NCI-H524 (cell line): ENCODE measurements at regions not wholly inside any gene's neighbourhood (a gene's known extent, or its start where the extent isn't known, plus 50 kb on each side); places are given as distances from the start of the nearest gene placed in this dataset.

Experiments used
- DNase-seq, 2 experiments: peaks; one replicate each; lab custom pipeline; 2025; lab: John Stamatoyannopoulos, UW

DNA sequence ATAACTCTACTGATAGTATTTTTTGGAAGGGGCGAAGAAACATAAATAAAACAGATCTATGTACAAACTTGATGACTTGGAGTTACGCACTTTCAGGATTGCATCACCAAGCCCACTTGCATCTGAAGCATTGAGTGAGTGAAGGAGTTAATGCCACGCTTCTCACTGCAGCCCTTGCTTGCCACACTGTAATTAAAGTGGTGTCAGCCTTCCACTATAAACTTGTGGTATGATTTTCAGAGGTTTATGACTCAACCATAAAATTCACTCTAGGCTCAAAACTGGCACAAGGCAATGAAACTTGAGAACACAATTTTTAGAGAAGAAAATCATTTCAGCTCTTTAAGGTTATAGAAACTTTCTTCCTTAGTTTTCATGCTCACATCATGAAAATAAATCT, 93.9 kb upstream of the PRMT6 start:
- DNase-seq = no peak

DNA sequence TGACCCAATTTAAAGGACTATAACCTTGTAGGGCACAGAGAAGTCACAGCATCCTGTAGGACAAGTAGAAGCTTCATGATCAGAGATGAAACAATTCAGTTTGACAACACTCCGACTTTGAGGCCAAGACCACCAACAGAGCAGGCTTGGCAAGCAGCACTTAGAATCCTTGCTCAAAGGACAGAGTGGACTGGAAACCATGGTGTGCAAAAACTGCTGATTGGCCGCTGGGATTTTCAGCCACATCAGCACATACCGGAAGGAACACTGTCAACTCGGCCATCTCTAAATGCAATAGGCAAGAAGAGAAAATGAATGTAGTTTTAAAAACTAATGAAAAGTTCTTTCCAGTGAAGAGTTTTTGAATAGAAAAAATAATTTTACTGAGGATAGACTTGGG, 92.0 kb upstream of the PRMT6 start:
- DNase-seq = no peak

GRCh38 chr1:106968644-106969043, 87.8 kb upstream of the PRMT6 start:
- DNase-seq = no peak

- DNase-seq = peak in 1 of 2 experiments; percentile 34
Observed at GRCh38 chr1:106969731-106970130, 86.7 kb upstream of the PRMT6 start.

DNA sequence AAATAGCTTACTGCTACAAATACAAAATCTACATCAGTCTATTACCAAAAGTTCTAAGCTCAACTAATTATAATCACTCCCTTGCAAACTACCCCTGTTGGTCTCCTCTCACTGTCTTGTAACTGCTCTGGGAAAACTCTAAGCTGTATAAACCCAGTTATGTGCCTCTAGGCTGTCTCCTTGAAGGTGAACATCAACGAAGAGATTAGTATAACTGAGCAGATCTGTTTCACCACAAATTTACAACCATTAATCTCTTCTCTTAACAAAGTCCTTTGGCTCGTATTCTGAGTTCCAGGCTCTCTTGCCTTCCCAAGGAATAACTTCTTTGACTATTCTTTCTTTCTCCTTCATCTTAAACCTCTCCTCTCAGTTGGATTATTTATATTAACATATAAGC, 84.4 kb upstream of the PRMT6 start:
- DNase-seq = no peak

DNA sequence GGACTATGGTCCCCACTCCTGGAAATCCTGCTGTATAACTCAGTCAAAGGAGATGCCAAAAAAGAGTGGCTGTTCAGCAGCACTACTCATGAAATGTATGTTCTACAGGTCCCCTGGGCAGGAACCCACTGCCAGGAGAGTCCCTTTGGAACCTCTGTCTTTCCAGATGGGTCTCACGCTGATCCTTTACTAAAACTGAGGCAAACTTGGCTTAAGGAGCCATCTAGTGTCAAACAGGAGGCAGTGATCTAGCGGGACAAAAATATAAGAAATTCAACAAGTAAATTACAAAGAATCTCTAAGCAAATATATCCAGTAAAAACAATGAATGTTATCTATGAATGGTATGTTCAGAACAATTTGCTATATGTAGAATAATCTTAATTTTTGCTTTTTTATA, 80.5 kb upstream of the PRMT6 start:
- DNase-seq = no peak

- no peak for DNase-seq
Observed at GRCh38 chr1:106978477-106979322, 77.8 kb upstream of the PRMT6 start.

- DNase-seq = no peak
Observed at GRCh38 chr1:106979371-106979770, 77.1 kb upstream of the PRMT6 start.

DNA sequence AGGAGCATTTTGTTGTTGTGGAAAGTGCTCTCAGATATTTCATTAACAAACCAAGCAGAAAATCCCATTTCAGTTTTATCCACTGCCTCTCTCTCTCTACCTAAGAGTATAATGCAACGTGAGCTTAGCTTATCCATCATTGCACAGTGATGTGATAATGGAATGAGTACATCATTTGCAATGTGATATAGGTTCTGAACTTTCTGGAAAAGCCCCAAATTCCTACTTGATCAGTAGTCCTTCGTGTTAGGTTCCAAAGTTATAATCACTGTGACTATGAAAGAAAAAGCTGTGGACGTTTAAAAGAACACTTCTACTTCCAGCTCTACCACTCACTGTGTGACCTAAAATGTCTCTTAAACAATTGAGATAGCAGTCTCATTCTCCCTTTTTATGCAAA, 76.4 kb upstream of the PRMT6 start:
- DNase-seq = no peak

DNA sequence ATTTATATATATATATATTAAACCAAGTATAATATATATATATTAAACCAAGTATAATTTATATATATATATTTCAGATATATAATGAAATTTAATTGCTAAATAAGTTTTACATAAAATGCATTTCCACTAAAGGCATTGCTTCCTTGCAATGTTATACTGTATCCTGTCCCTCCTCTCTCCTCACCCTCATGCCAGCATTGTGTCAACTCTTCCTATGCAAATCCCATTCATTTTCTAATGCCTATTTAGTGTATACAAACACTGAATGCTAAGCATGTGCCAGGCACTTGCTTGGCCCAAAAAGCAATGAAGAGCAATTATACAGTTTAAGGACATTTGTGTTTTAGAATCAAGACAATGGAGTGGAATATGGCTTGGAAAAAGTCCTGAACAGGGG, 71.7 kb upstream of the PRMT6 start:
- DNase-seq = no peak

DNA sequence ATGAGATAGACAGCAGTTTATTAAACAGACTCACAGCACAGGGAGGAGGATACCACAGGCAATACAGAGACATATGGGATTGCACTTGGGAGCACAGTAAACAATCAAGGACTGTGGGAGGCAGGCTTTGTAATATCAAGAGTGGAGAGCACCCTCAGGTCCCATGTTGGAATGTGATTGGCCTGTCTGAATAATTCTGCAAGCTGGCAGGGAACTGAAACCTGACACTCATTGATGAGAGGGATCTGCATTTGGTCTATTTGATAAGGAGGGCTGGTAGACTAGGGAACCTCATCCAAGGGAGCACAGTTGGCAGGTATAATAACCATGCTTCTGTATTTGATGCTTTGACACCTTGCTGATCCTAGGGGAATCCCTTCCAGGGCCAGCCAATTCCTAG, 69.9 kb upstream of the PRMT6 start:
- peak in 1 of 2 experiments; percentile 47 for DNase-seq

DNA sequence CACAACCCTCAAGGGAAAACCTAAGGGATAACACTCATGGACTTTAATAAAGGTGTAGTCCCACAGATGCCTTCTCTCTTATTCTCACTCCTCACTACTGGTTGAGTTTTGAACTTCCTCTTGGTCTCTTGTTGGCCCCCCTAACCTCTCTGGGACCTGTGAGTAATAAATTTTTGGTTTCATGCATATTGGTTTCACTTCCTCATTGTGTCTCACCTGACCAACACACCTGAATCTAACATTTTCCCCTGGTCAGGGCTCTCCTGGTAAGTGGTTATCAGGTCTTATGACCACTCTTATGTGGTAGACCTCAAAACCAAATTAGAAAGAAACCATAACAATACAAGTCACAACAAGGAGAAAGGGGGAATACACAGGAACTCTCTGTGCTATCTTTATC, 60.5 kb upstream of the PRMT6 start:
- DNase-seq = no peak

GRCh38 chr1:106998431-106999002, 58.0 kb upstream of the PRMT6 start:
- no peak for DNase-seq

DNA sequence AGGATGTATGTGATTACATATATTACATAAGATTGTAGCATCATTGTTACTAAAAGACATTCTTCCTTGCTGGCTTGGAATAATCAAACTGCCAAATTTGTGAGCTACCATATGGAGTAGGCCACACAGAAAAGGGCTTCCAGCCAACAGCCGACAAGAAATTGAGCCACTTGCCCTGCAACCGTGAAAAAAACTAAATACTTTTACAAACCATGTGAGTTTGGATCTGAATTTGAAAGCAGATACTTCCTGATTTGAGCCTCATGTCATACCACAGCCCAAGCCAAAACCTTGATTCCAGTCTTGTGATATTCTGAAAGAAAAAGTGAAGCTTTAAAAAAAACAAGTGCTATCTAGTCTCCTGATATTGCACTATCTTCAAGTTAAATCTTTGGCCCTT, 55.6 kb upstream of the PRMT6 start:
- DNase-seq = no peak

GRCh38 chr1:107003972-107004371, 52.5 kb upstream of the PRMT6 start:
- no peak for DNase-seq

GRCh38 chr1:107004421-107004820, 52.1 kb upstream of the PRMT6 start:
- no peak for DNase-seq
